IMR-90 (cell line): ENCODE measurements at regions not wholly inside any gene's neighbourhood (a gene's known extent, or its start where the extent isn't known, plus 50 kb on each side); places are given as distances from the start of the nearest gene placed in this dataset.

ENCODE experiments used
- ATAC-seq: fragments of 200-7000 bp; cut with Tn5 transposase; 2 replicates; pipeline ENCODE4 v1.9.1; 2020; ENCODE audit warnings: low read depth, mild to moderate bottlenecking, moderate library complexity
- BruUV-seq: library from RNA; stranded (reverse); fragments of 400-500 nt; replicated peaks from 2 replicates; lab custom pipeline; 2021; lab: Mats Ljungman, UMichigan
- CTCF ChIA-PET: fragments of 300-600 bp; formaldehyde crosslinking; extraction: SDS; loops from one replicate; lab custom pipeline; 2021; ENCODE audit warnings: antibody characterized with exemption; lab: Yijun Ruan, JAX
- POLR2A ChIA-PET: fragments of 300-600 bp; sonication (Branson Sonifier 250); formaldehyde crosslinking; loops from one replicate; lab custom pipeline; 2022; ENCODE audit warnings: antibody characterized with exemption; ENCODE audit not compliant: unreplicated experiment; lab: Charles Lee
- DNase-seq: peaks from one replicate; pipeline ENCODE4 v3.0.0; 2013
- H2AFZ ChIP-seq: replicated peaks from 2 replicates; pipeline ENCODE3; 2013; ENCODE audit warnings: low read length, mild to moderate bottlenecking; ENCODE audit not compliant: poor library complexity
- H2AK5ac ChIP-seq: 2 replicates; pipeline ENCODE4 v1.6.1; 2013; ENCODE audit warnings: low read depth, low read length, inconsistent platforms
- H2AK9ac ChIP-seq: replicated peaks from 2 replicates; pipeline ENCODE3; 2013; ENCODE audit warnings: mild to moderate bottlenecking, low read depth, low read length, moderate library complexity; ENCODE audit not compliant: poor library complexity
- H2BK120ac ChIP-seq: 2 replicates; pipeline ENCODE4 v1.6.1; 2013; ENCODE audit warnings: low read depth, low read length, inconsistent platforms
- H2BK15ac ChIP-seq: 3 replicates; pipeline ENCODE4 v1.6.1; 2013; ENCODE audit warnings: low read depth, low read length, inconsistent platforms
- H2BK20ac ChIP-seq: 2 replicates; pipeline ENCODE4 v1.6.1; 2013; ENCODE audit warnings: low read depth, mild to moderate bottlenecking, inconsistent platforms, low read length, moderate library complexity
- H2BK5ac ChIP-seq: 2 replicates; pipeline ENCODE4 v1.6.1; 2013; ENCODE audit warnings: mild to moderate bottlenecking, low read depth, low read length, inconsistent platforms; ENCODE audit not compliant: poor library complexity, severe bottlenecking
- H3K14ac ChIP-seq: replicated peaks from 2 replicates; pipeline ENCODE4 v1.6.1; 2013; ENCODE audit warnings: low read depth, low read length, inconsistent platforms
- H3K18ac ChIP-seq: 2 replicates; pipeline ENCODE4 v1.6.1; 2013; ENCODE audit warnings: low read depth, low read length, control low read depth
- H3K23ac ChIP-seq: 2 replicates; pipeline ENCODE4 v1.6.1; 2013; ENCODE audit warnings: low read depth, low read length, inconsistent platforms
- H3K27ac ChIP-seq: 2 replicates; pipeline ENCODE4 v1.5.1; 2013; ENCODE audit warnings: mild to moderate bottlenecking, control low read depth, low read length; ENCODE audit not compliant: insufficient read depth
- H3K27me3 ChIP-seq: 2 replicates; pipeline ENCODE4 v1.6.1; 2013; ENCODE audit warnings: low read length; ENCODE audit not compliant: control insufficient read depth, insufficient read depth
- H3K36me3 ChIP-seq: 2 replicates; pipeline ENCODE4 v1.6.1; 2013; ENCODE audit warnings: low read length, mixed read lengths; ENCODE audit not compliant: control insufficient read depth, insufficient read depth
- H3K4ac ChIP-seq: 2 replicates; pipeline ENCODE4 v1.6.1; 2013; ENCODE audit warnings: low read depth, low read length, inconsistent platforms
- H3K4me1 ChIP-seq: 2 replicates; pipeline ENCODE4 v1.6.1; 2013; ENCODE audit warnings: low read length, mixed read lengths; ENCODE audit not compliant: control insufficient read depth, insufficient read depth
- H3K4me2 ChIP-seq: 2 replicates; pipeline ENCODE4 v1.6.1; 2013; ENCODE audit warnings: low read depth, mild to moderate bottlenecking, control low read depth, low read length, moderate library complexity
- H3K4me3 ChIP-seq: 2 replicates; pipeline ENCODE4 v1.5.1; 2013; ENCODE audit warnings: low read depth, mild to moderate bottlenecking, control low read depth, low read length, moderate library complexity; ENCODE audit not compliant: insufficient read depth
- H3K56ac ChIP-seq: 2 replicates; pipeline ENCODE4 v1.6.1; 2013; ENCODE audit warnings: low read length, inconsistent platforms; ENCODE audit not compliant: insufficient read depth; ENCODE audit errors: extremely low read depth
- H3K79me1 ChIP-seq, 2 experiments: 2 replicates each; pipeline ENCODE4 v1.6.1; 2013; ENCODE audit warnings: low read length in 2 of 2, inconsistent platforms in 1 of 2, low read depth in 1 of 2
- H3K9ac ChIP-seq: 2 replicates; pipeline ENCODE4 v1.6.1; 2013; ENCODE audit warnings: low read depth, low read length, control low read depth
- H3K9me1 ChIP-seq: 2 replicates; pipeline ENCODE4 v1.6.1; 2013; ENCODE audit warnings: low read length, inconsistent platforms; ENCODE audit not compliant: insufficient read depth
- H3K9me3 ChIP-seq: 2 replicates; pipeline ENCODE4 v1.6.1; 2013; ENCODE audit warnings: low read length; ENCODE audit not compliant: control insufficient read depth, insufficient read depth
- H4K20me1 ChIP-seq: 2 replicates; pipeline ENCODE4 v1.6.1; 2013; ENCODE audit warnings: low read length, inconsistent platforms; ENCODE audit not compliant: insufficient read depth
- H4K5ac ChIP-seq: 2 replicates; pipeline ENCODE4 v1.6.1; 2013; ENCODE audit warnings: mild to moderate bottlenecking, low read depth, low read length, control low read depth
- H4K8ac ChIP-seq, 2 experiments: 2 replicates each; pipeline ENCODE4 v1.6.1; 2013; ENCODE audit warnings: low read depth in 2 of 2, low read length in 2 of 2, control low read depth in 1 of 2, inconsistent platforms in 1 of 2
- H4K91ac ChIP-seq: 2 replicates; pipeline ENCODE4 v1.6.1; 2013; ENCODE audit warnings: low read depth, low read length, inconsistent platforms; ENCODE audit not compliant: insufficient read depth
- BHLHE40 ChIP-seq: fragments of 150-350 bp; IDR thresholded peaks from 2 replicates; pipeline ENCODE4 v1.6.1; 2016; ENCODE audit warnings: mild to moderate bottlenecking, low read depth, low read length
- CEBPB ChIP-seq: IDR thresholded peaks from 2 replicates; pipeline ENCODE4 v1.6.1; 2012; ENCODE audit warnings: low read depth, low read length, improper control_type of control experiment
- CHD1 ChIP-seq: IDR thresholded peaks from 2 replicates; pipeline ENCODE4 v1.6.1; 2012; ENCODE audit warnings: low read depth, low read length, improper control_type of control experiment
- CTCF ChIP-seq: conservative IDR thresholded peaks from 2 replicates; pipeline ENCODE4 v1.5.1; 2012; ENCODE audit warnings: mild to moderate bottlenecking, low read depth, low read length, improper control_type of control experiment
- ELK1 ChIP-seq: fragments of 150-350 bp; IDR thresholded peaks from 2 replicates; pipeline ENCODE4 v1.6.1; 2016; ENCODE audit warnings: low read depth, mild to moderate bottlenecking, low read length, moderate library complexity, borderline replicate concordance
- FOS ChIP-seq: fragments of 150-350 bp; IDR thresholded peaks from 2 replicates; pipeline ENCODE4 v1.6.1; 2016; ENCODE audit warnings: low read depth, low read length
- MAFK ChIP-seq: IDR thresholded peaks from 2 replicates; pipeline ENCODE4 v1.6.1; 2012; ENCODE audit warnings: low read depth, low read length, improper control_type of control experiment
- MAZ ChIP-seq: IDR thresholded peaks from 2 replicates; pipeline ENCODE4 v1.6.1; 2012; ENCODE audit warnings: low read depth, mild to moderate bottlenecking, low read length, improper control_type of control experiment, moderate library complexity, borderline replicate concordance
- MXI1 ChIP-seq: IDR thresholded peaks from 2 replicates; pipeline ENCODE4 v1.6.1; 2012; ENCODE audit warnings: low read depth, mild to moderate bottlenecking, low read length, moderate library complexity, borderline replicate concordance
- NFE2L2 ChIP-seq: fragments of 150-350 bp; IDR thresholded peaks from 2 replicates; pipeline ENCODE4 v1.6.1; 2016; ENCODE audit warnings: low read depth, mild to moderate bottlenecking, low read length
- POLR2A ChIP-seq: IDR thresholded peaks from 2 replicates; pipeline ENCODE4 v1.6.1; 2012; ENCODE audit warnings: mild to moderate bottlenecking, low read depth, low read length
- RAD21 ChIP-seq: IDR thresholded peaks from 2 replicates; pipeline ENCODE4 v1.6.1; 2012; ENCODE audit warnings: low read length, improper control_type of control experiment
- RCOR1 ChIP-seq: IDR thresholded peaks from 2 replicates; pipeline ENCODE4 v1.6.1; 2012; ENCODE audit warnings: mild to moderate bottlenecking, low read length, improper control_type of control experiment; ENCODE audit not compliant: insufficient replicate concordance
- RFX5 ChIP-seq: IDR thresholded peaks from 2 replicates; pipeline ENCODE4 v1.8.0; 2012; ENCODE audit warnings: low read depth, mild to moderate bottlenecking, low read length, moderate library complexity
- SMC3 ChIP-seq: fragments of 150-350 bp; IDR thresholded peaks from 2 replicates; pipeline ENCODE4 v1.6.1; 2016; ENCODE audit warnings: low read depth, mild to moderate bottlenecking, antibody characterized with exemption, low read length, moderate library complexity
- USF2 ChIP-seq: fragments of 150-350 bp; IDR thresholded peaks from 2 replicates; pipeline ENCODE4 v1.6.1; 2017; ENCODE audit warnings: mild to moderate bottlenecking, antibody characterized with exemption, low read length, low read depth
- WGBS, 2 experiments: methylation state at CpG; one replicate each; pipeline versions ENCODE4 v1.1.5 to v1.1.7; 2013; ENCODE audit warnings: missing lambda C conversion rate in 2 of 2; ENCODE audit not compliant: insufficient read length in 1 of 2; ENCODE audit errors: extremely low coverage in 2 of 2; 5-methylcytosine and 5-hydroxymethylcytosine counted together
- dilution Hi-C: fragments of 300-500 bp; cut with HindIII; formaldehyde crosslinking; loops from one replicate; pipeline ENCODE4 v1.14.3; 2018; ENCODE audit warnings: low sequenced_read_pairs; ENCODE audit not compliant: unreplicated experiment
- in situ Hi-C: fragments of 300-500 bp; cut with MboI; formaldehyde crosslinking; loops from 3 replicates; pipeline ENCODE4 v1.14.3; 2019; ENCODE audit warnings: low sequenced_read_pairs, inconsistent platforms, mixed read lengths
- intact Hi-C: fragments of 100-400 bp; cut with micrococcal nuclease; formaldehyde crosslinking; loops from 2 replicates; pipeline ENCODE4 v1.10.0; 2022

GRCh38 chr18:78601349-78601748 is 378.3 kb upstream of the SALL3 start:
- Histone ChIP-seq H4K5ac (no peak overlapping the region), H2BK5ac (no peak overlapping the region), H2AK5ac (no peak overlapping the region), H3K79me1 (no peaks in the 10 kb centered on the region), H3K4me2 (no peak overlapping the region), H3K9me3 (peaks cover 58% of the 10 kb centered on the region), H2BK20ac (no peak overlapping the region), H3K27me3 (no peaks in the 10 kb centered on the region), H3K4me1 (no peaks in the 10 kb centered on the region), H3K14ac (no peak overlapping the region), H3K4me3 (no peak overlapping the region), H3K18ac (no peak overlapping the region), H3K36me3 (no peaks in the 10 kb centered on the region), H3K56ac (no peak overlapping the region), H2AFZ (no peak overlapping the region), H3K9me1 (no peaks in the 10 kb centered on the region), H4K20me1 (no peaks in the 10 kb centered on the region), H2BK120ac (no peak overlapping the region), H3K23ac (no peak overlapping the region), H4K8ac (no peak overlapping the region), H2BK15ac (no peak overlapping the region), H2AK9ac (no peak overlapping the region), H3K27ac (no peak overlapping the region), H4K91ac (no peak overlapping the region), H3K9ac (no peak overlapping the region), H3K4ac (no peak overlapping the region)
- BruUV-seq = no TSS peak
- 5% methylated on average over 4 of the region's 14 CpGs; no CpG with 5 or more reads in 1 of the 2 experiments for WGBS, 2 experiments
- ATAC-seq (no peak), DNase-seq (no peak)
- intact Hi-C loops (no loop called here), dilution Hi-C loops (no loop called here), in situ Hi-C loops (no loop called here)
- CTCF ChIA-PET = no interaction called here
- POLR2A ChIA-PET = no interaction called here
- TF ChIP-seq BHLHE40 = no peak
- TF ChIP-seq ELK1 = no peak
- TF ChIP-seq NFE2L2 = no peak
- no peak for TF ChIP-seq MXI1
- TF ChIP-seq RFX5 = no peak
- TF ChIP-seq CHD1 = no peak
- no peak for TF ChIP-seq POLR2A
- TF ChIP-seq RCOR1 = no peak
- TF ChIP-seq MAFK = no peak
- TF ChIP-seq CTCF = no peak
- no peak for TF ChIP-seq MAZ
- no peak for TF ChIP-seq FOS
- no peak for TF ChIP-seq CEBPB
- no peak for TF ChIP-seq USF2
- TF ChIP-seq SMC3 = no peak
- no peak for TF ChIP-seq RAD21
